Osteocyte (in vitro differentiated cells): ENCODE measurements at regions not wholly inside any gene's neighbourhood (a gene's known extent, or its start where the extent isn't known, plus 50 kb on each side); places are given as distances from the start of the nearest gene placed in this dataset.

ENCODE experiments used
- DNase-seq: peaks from one replicate; pipeline ENCODE4 v3.0.0; 2021; ENCODE audit warnings: mixed read lengths; ENCODE audit not compliant: unreplicated experiment; ENCODE audit errors: extremely low spot score
- H3K27ac Mint-ChIP-seq: one replicate; pipeline ENCODE4 v1.8.0; 2021; ENCODE audit warnings: mild to moderate bottlenecking, mixed read lengths; ENCODE audit not compliant: unreplicated experiment
- H3K27me3 Mint-ChIP-seq: one replicate; pipeline ENCODE4 v1.8.0; 2021; ENCODE audit warnings: mixed read lengths; ENCODE audit not compliant: unreplicated experiment
- H3K36me3 Mint-ChIP-seq: one replicate; pipeline ENCODE4 v1.8.0; 2021; ENCODE audit warnings: mixed read lengths; ENCODE audit not compliant: unreplicated experiment
- H3K4me1 Mint-ChIP-seq: one replicate; pipeline ENCODE4 v1.8.0; 2021; ENCODE audit warnings: mixed read lengths; ENCODE audit not compliant: unreplicated experiment
- H3K4me3 Mint-ChIP-seq: one replicate; pipeline ENCODE4 v1.8.0; 2021; ENCODE audit warnings: mild to moderate bottlenecking, moderate library complexity, mixed read lengths; ENCODE audit not compliant: unreplicated experiment
- H3K9me3 Mint-ChIP-seq: one replicate; pipeline ENCODE4 v1.8.0; 2021; ENCODE audit warnings: mixed read lengths; ENCODE audit not compliant: unreplicated experiment
- TF ChIP-seq, protein P1 (sequence below): fragments of 200-600 bp; sonication (generic); IDR thresholded peaks from 2 replicates; pipeline ENCODE4 v1.5.0; 2021; ENCODE audit warnings: antibody characterized with exemption, mild to moderate bottlenecking, moderate library complexity

DNA sequence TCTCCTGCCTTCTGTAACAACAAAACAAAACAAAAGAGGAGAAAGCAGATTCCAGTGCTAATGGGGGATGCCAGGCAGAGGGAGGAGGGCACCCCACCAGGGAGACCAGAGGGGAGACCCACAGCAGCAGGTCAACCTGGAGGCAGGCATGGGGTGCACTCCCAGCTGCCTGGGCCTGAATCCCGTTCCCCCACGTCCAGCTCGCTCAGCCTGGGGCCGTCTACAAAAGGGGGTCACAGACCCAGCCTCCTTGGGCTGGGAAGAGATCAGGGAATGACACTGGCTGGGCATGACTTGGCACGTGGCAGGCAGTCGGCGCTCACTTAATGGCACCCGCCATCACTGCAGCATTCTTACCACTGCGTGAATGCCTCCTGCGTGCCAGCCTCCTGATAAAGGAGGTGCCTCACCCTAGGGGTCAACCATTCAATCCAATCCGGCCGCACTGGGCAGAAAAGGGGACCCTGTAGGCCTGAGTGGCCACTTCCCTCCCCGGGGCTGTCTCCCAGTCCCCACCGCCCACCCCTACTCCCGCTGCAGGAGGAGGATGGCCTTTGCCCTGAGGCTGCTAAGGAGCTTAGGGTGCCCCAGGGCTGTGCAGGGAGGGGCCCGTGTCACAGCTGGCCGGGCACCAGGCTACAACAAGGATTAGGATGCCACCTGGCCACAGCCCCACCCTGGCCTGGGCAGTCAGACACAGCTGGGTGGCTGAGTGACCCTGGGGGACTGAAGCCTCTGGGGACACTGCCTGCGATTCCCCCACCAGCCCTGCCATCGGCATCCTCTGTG, 87.5 kb downstream of the NCOR2 start:
- peaks cover 47% of the 10 kb centered on the region for H3K4me1 Mint-ChIP-seq
- H3K9me3 Mint-ChIP-seq = no peaks in the 10 kb centered on the region
- no peaks in the 10 kb centered on the region for H3K27me3 Mint-ChIP-seq
- peak overlapping the region; percentile 74 for H3K27ac Mint-ChIP-seq
- peaks cover 22% of the 10 kb centered on the region for H3K36me3 Mint-ChIP-seq
- TF ChIP-seq, protein P1, sequence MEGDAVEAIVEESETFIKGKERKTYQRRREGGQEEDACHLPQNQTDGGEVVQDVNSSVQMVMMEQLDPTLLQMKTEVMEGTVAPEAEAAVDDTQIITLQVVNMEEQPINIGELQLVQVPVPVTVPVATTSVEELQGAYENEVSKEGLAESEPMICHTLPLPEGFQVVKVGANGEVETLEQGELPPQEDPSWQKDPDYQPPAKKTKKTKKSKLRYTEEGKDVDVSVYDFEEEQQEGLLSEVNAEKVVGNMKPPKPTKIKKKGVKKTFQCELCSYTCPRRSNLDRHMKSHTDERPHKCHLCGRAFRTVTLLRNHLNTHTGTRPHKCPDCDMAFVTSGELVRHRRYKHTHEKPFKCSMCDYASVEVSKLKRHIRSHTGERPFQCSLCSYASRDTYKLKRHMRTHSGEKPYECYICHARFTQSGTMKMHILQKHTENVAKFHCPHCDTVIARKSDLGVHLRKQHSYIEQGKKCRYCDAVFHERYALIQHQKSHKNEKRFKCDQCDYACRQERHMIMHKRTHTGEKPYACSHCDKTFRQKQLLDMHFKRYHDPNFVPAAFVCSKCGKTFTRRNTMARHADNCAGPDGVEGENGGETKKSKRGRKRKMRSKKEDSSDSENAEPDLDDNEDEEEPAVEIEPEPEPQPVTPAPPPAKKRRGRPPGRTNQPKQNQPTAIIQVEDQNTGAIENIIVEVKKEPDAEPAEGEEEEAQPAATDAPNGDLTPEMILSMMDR = no peak
- DNase-seq = no peak
- no peak overlapping the region for H3K4me3 Mint-ChIP-seq

DNA sequence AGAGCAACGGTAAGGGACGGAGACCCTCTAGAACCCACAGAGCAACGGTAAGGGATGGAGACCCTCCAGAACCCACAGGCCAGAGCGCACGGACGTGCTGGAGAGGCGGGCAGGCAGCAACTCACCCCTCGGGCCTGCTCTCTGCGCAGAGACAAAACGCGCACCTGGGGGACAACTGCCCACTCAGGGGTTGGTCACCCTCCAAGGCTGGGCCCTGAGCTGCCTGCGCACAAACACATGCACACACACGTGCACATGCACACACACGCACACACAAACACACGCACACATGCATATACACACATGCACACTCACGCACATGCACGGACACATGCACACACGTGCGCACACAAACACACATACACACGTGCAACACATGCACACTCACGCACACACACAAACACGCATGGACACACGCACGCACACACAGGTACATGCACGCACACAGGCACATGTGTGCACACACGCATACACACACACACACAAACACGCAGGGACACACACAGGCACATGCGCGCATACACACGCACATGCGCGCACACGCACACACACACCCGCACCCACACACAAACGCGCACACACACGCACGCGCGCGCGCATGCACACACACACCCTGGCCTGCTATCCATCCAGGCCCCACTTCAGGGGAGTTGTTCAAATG, 88.3 kb downstream of the NCOR2 start:
- H3K4me1 Mint-ChIP-seq = peaks cover 47% of the 10 kb centered on the region
- H3K4me3 Mint-ChIP-seq = peak overlapping the region; percentile 18

DNA sequence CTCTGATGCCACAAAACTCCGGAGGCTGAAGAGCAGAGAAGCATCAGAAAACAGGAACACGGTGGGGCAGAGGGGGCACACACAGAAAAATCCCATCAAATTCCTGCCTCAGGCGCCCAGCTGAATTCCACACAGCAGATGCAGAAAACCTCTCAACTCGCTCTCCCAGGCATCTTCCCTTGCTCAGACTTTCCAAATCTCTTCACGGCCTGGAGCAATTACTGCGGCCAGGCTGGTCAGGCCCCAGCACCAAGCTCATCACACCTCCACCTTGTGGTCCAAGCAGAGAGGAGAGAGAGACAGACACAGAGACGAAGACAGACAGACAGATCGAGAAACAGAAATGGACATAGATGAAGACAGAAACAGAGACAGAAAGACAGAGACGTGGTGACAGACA, 89.0 kb downstream of the NCOR2 start:
- Mint-ChIP-seq H3K36me3 (peaks cover 31% of the 10 kb centered on the region), H3K9me3 (peaks cover 4% of the 10 kb centered on the region), H3K4me3 (no peak overlapping the region), H3K4me1 (peaks cover 47% of the 10 kb centered on the region), H3K27me3 (no peaks in the 10 kb centered on the region), H3K27ac (peak overlapping the region; percentile 72)
- DNase-seq = no peak
- TF ChIP-seq, protein P1 = no peak

More for the DNA sequence above, 88.3 kb downstream of the NCOR2 start:
- DNase-seq = no peak
- no peaks in the 10 kb centered on the region for H3K27me3 Mint-ChIP-seq
- TF ChIP-seq, protein P1 = no peak
- no peaks in the 10 kb centered on the region for H3K9me3 Mint-ChIP-seq
- peaks cover 24% of the 10 kb centered on the region for H3K36me3 Mint-ChIP-seq
- H3K27ac Mint-ChIP-seq = peak overlapping the region; percentile 72

DNA sequence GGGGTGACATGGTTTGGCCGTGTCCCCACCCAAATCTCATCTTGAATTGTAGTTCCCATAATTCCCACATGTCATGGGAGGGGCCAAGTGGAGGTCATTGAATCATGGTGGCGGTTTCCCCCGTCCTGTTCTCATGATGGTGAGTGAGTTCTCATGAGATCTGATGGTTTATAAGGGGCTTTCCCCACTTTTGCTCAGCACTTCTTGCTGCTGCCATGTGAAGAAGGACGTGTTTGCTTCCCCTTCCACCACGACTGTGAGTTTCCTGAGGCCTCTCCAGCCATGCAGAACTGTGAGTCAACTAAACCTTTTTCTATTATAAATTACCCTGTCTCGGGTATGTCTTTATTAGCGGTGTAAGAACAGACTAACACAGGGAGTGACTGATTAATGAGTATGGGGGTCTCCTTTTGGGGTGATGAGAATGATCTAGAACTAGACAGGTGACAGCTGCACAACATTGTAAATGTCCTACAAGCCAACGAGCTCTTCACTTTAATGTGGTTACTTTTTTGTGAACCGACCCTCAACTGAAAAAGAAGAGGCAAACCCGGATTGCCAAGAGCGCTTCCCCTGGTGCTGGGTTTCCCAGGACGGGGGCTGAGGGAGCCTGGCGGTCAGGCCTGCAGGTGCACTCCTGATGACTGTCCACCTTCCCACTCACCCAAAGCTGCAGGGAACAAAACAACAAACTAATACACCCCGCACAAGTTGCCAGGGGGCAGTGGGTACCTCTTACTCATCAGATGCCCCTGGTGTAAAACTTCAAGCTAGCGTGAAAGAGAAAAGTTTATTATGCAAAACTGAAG, 90.1 kb downstream of the NCOR2 start:
- Mint-ChIP-seq H3K36me3 (peaks cover 41% of the 10 kb centered on the region), H3K4me3 (no peak overlapping the region), H3K27ac (peak overlapping the region; percentile 31)

More for the DNA sequence above, 90.1 kb downstream of the NCOR2 start:
- H3K9me3 Mint-ChIP-seq = peaks cover 4% of the 10 kb centered on the region
- H3K4me1 Mint-ChIP-seq = peaks cover 47% of the 10 kb centered on the region
- DNase-seq = no peak
- TF ChIP-seq, protein P1 = no peak
- no peaks in the 10 kb centered on the region for H3K27me3 Mint-ChIP-seq
